WERI-Rb-1 (cell line): ENCODE measurements at regions not wholly inside any gene's neighbourhood (a gene's known extent, or its start where the extent isn't known, plus 50 kb on each side); places are given as distances from the start of the nearest gene placed in this dataset.
"Not testable (repeated sequence)": the region's sequence is repeated elsewhere in the genome, so short reads cannot be mapped to it uniquely, and the experiment has no call there.

Experiments used
- DNase-seq: peaks from one replicate; pipeline ENCODE4 v3.0.0-alpha.2; 2020
- H3K27ac ChIP-seq: fragments of 250-450 bp; sonication (Bioruptor Pico); 2 replicates; pipeline ENCODE4 v1.5.1; 2020; ENCODE audit warnings: mild to moderate bottlenecking, moderate library complexity
- H3K27me3 ChIP-seq: fragments of 250-450 bp; sonication (Bioruptor Pico); 2 replicates; pipeline ENCODE4 v1.5.1; 2021; ENCODE audit warnings: mild to moderate bottlenecking, low read depth, moderate library complexity; ENCODE audit not compliant: insufficient read depth, severe bottlenecking
- H3K36me3 ChIP-seq: fragments of 250-450 bp; sonication (Bioruptor Pico); 2 replicates; pipeline ENCODE4 v1.5.1; 2020; ENCODE audit warnings: mild to moderate bottlenecking, moderate library complexity
- H3K4me3 ChIP-seq: 2 replicates; pipeline ENCODE4 v1.5.1; 2011; ENCODE audit warnings: low read depth, mild to moderate bottlenecking, control low read depth, low read length
- H3K9me3 ChIP-seq: fragments of 250-450 bp; sonication (Bioruptor Pico); 2 replicates; pipeline ENCODE4 v1.5.1; 2021; ENCODE audit warnings: mild to moderate bottlenecking, moderate library complexity; ENCODE audit not compliant: severe bottlenecking
- CTCF ChIP-seq: IDR thresholded peaks from 2 replicates; pipeline ENCODE4 v1.5.1; 2011; ENCODE audit warnings: low read depth, mild to moderate bottlenecking, control low read depth, inconsistent platforms, low read length

GRCh38 chr7:112540839-112541577, 60.2 kb downstream of the LSMEM1 start:
- no peak for DNase-seq
- Histone ChIP-seq H3K27ac (no peak overlapping the region), H3K27me3 (no peaks in the 10 kb centered on the region), H3K36me3 (no peaks in the 10 kb centered on the region), H3K4me3 (no peak overlapping the region), H3K9me3 (no peaks in the 10 kb centered on the region)
- TF ChIP-seq CTCF = no peak

GRCh38 chr7:112546723-112547513, 66.1 kb downstream of the LSMEM1 start:
- Histone ChIP-seq H3K27me3 (no peaks in the 10 kb centered on the region), H3K9me3 (no peaks in the 10 kb centered on the region), H3K36me3 (no peaks in the 10 kb centered on the region), H3K27ac (no peak overlapping the region), H3K4me3 (no peak overlapping the region)
- peak; percentile 55 for DNase-seq
- peak; percentile 33; the same call in 1 of the 2 replicates for TF ChIP-seq CTCF

- no peak for TF ChIP-seq CTCF
- DNase-seq = no peak
- H3K9me3 ChIP-seq = no peaks in the 10 kb centered on the region
- H3K27me3 ChIP-seq = no peaks in the 10 kb centered on the region
- H3K36me3 ChIP-seq = no peaks in the 10 kb centered on the region
- no peak overlapping the region for H3K27ac ChIP-seq
- no peak overlapping the region for H3K4me3 ChIP-seq
These were observed 67.1 kb downstream of the LSMEM1 start for GRCh38 chr7:112547916-112548315.

- Histone ChIP-seq H3K27ac (no peak overlapping the region), H3K9me3 (no peaks in the 10 kb centered on the region), H3K27me3 (no peaks in the 10 kb centered on the region), H3K36me3 (no peaks in the 10 kb centered on the region), H3K4me3 (no peak overlapping the region)
- DNase-seq = peak; percentile 20
- peak; percentile 77 for TF ChIP-seq CTCF
These were observed 69.8 kb downstream of the LSMEM1 start for GRCh38 chr7:112550468-112551060.

GRCh38 chr7:112551521-112551920, 70.7 kb downstream of the LSMEM1 start:
- not testable (repeated sequence) for H3K27ac ChIP-seq, H3K9me3 ChIP-seq, H3K36me3 ChIP-seq, H3K4me3 ChIP-seq, H3K27me3 ChIP-seq, DNase-seq

GRCh38 chr7:112554591-112554990, 73.8 kb downstream of the LSMEM1 start:
- no peak for TF ChIP-seq CTCF
- H3K9me3 ChIP-seq = no peaks in the 10 kb centered on the region
- no peaks in the 10 kb centered on the region for H3K27me3 ChIP-seq
- no peak overlapping the region for H3K4me3 ChIP-seq
- H3K27ac ChIP-seq = no peak overlapping the region
- DNase-seq = no peak
- no peaks in the 10 kb centered on the region for H3K36me3 ChIP-seq
